Head of caudate nucleus (tissue), 42 donors: ENCODE measurements at regions not wholly inside any gene's neighbourhood (a gene's known extent, or its start where the extent isn't known, plus 50 kb on each side); places are given as distances from the start of the nearest gene placed in this dataset.
"Not testable (repeated sequence)": the region's sequence is repeated elsewhere in the genome, so short reads cannot be mapped to it uniquely, and the experiment has no call there.

Source experiments
- DNase-seq, 42 donors: peaks; one replicate each; pipeline versions ENCODE4 v3.0.0 to v3.0.0-alpha.2; 2020 to 2021; ENCODE audit warnings: mixed read lengths in 7 of 42
- intact Hi-C: fragments of 100-400 bp; cut with DNase I; formaldehyde crosslinking; loops from one replicate; pipeline ENCODE4 v1.15.0; 2022

GRCh38 chr17:13442361-13442760, 159.4 kb downstream of the HS3ST3A1 start:
- intact Hi-C loops: no loop called here
- DNase-seq: no peak

- DNase-seq: no peak
- intact Hi-C loops: no loop called here
Observed at GRCh38 chr17:13441873-13442272, 159.9 kb downstream of the HS3ST3A1 start.

- no peak for DNase-seq
- intact Hi-C loops: no loop called here
Observed at GRCh38 chr17:13437966-13438779, 163.6 kb downstream of the HS3ST3A1 start.

GRCh38 chr17:13435230-13435629, 166.5 kb downstream of the HS3ST3A1 start:
- intact Hi-C loops: no loop called here
- no peak for DNase-seq

- intact Hi-C loops: no loop called here
- no peak for DNase-seq
Observed at GRCh38 chr17:13429201-13429600, 172.5 kb downstream of the HS3ST3A1 start.

- DNase-seq: no peak
Observed at GRCh38 chr17:13428611-13429042, 173.1 kb downstream of the HS3ST3A1 start.

GRCh38 chr17:13426991-13427390, 174.7 kb downstream of the HS3ST3A1 start:
- no peak for DNase-seq
- intact Hi-C loops: no loop called here

More at GRCh38 chr17:13428611-13429042, 173.1 kb downstream of the HS3ST3A1 start:
- intact Hi-C loops: no loop called here

GRCh38 chr17:13425390-13425789, 176.3 kb downstream of the HS3ST3A1 start:
- intact Hi-C loops: no loop called here
- DNase-seq: no peak

- intact Hi-C loops: no loop called here
- peak in 2 of 42 donors; percentile 2 to 3 for DNase-seq
Observed at GRCh38 chr17:13421581-13422130, 180.1 kb downstream of the HS3ST3A1 start.

- DNase-seq: no peak
- intact Hi-C loops: no loop called here
Observed at GRCh38 chr17:13420878-13421277, 180.9 kb downstream of the HS3ST3A1 start.

GRCh38 chr17:13420418-13420826, 181.3 kb downstream of the HS3ST3A1 start:
- intact Hi-C loops: no loop called here

GRCh38 chr17:13419676-13420075, 182.1 kb downstream of the HS3ST3A1 start:
- intact Hi-C loops: no loop called here
- no peak for DNase-seq

More at GRCh38 chr17:13420418-13420826, 181.3 kb downstream of the HS3ST3A1 start:
- DNase-seq: no peak

GRCh38 chr17:13418891-13419290, 182.8 kb downstream of the HS3ST3A1 start:
- intact Hi-C loops: no loop called here
- no peak for DNase-seq

- intact Hi-C loops: no loop called here
- no peak for DNase-seq
Observed at GRCh38 chr17:13417381-13417950, 184.3 kb downstream of the HS3ST3A1 start.

- intact Hi-C loops: no loop called here
- DNase-seq: no peak
Observed at GRCh38 chr17:13416748-13417363, 184.9 kb downstream of the HS3ST3A1 start.

- DNase-seq: peak in 2 of 42 donors; percentile 10 to 18
- intact Hi-C loops: no loop called here
Observed at GRCh38 chr17:13415871-13416416, 185.8 kb downstream of the HS3ST3A1 start.

- DNase-seq, intact Hi-C loops: not testable (repeated sequence)
Observed at GRCh38 chr17:13415200-13415599, 186.5 kb downstream of the HS3ST3A1 start.

- intact Hi-C loops: no loop called here
Observed at GRCh38 chr17:13413001-13413400, 188.7 kb downstream of the HS3ST3A1 start.

GRCh38 chr17:13410874-13411273, 190.9 kb downstream of the HS3ST3A1 start:
- no peak for DNase-seq
- intact Hi-C loops: no loop called here

More at GRCh38 chr17:13413001-13413400, 188.7 kb downstream of the HS3ST3A1 start:
- DNase-seq: no peak

GRCh38 chr17:13410214-13410613, 191.5 kb downstream of the HS3ST3A1 start:
- DNase-seq: no peak
- intact Hi-C loops: no loop called here
